ENCODE measurements at regions not wholly inside any gene's neighbourhood (a gene's known extent, or its start where the extent isn't known, plus 50 kb on each side); places are given as distances from the start of the nearest gene placed in this dataset.

DNA sequence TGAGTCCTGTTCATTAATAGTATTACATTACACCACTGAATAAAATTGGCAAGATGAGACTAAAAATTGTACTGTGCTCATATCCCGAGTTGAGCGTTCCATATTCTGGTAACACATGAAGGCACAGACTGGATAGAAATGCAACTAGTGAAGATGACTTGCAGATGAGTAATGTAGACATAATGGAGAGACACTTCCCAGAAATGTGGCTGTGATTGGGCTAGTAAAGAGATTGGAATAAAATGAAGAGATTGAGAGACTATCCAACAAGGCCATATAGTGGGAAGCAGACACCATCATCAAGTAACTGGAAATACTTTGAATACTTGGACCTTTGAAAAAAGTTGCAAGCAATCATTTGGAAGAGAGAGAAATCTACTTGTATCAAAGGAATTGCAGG lies 77.3 kb downstream of the DCAF8L1 start:
- TF ChIP-seq, protein P1, sequence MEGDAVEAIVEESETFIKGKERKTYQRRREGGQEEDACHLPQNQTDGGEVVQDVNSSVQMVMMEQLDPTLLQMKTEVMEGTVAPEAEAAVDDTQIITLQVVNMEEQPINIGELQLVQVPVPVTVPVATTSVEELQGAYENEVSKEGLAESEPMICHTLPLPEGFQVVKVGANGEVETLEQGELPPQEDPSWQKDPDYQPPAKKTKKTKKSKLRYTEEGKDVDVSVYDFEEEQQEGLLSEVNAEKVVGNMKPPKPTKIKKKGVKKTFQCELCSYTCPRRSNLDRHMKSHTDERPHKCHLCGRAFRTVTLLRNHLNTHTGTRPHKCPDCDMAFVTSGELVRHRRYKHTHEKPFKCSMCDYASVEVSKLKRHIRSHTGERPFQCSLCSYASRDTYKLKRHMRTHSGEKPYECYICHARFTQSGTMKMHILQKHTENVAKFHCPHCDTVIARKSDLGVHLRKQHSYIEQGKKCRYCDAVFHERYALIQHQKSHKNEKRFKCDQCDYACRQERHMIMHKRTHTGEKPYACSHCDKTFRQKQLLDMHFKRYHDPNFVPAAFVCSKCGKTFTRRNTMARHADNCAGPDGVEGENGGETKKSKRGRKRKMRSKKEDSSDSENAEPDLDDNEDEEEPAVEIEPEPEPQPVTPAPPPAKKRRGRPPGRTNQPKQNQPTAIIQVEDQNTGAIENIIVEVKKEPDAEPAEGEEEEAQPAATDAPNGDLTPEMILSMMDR (IDR thresholded peaks at IDR 0.05): no peak
- TF ChIP-seq POLR2AphosphoS5 (IDR thresholded peaks at IDR 0.05; ENCODE audit: low read depth, low read length): no peak

Measured in Panc1 (cell line).